AG09309 (cell line): ENCODE measurements at regions not wholly inside any gene's neighbourhood (a gene's known extent, or its start where the extent isn't known, plus 50 kb on each side); places are given as distances from the start of the nearest gene placed in this dataset.

Experiments
- DNase-seq: peaks from one replicate; pipeline ENCODE4 v3.0.0-alpha.2; 2010; ENCODE audit warnings: low read depth
- H3K4me3 ChIP-seq: 2 replicates; pipeline ENCODE4 v1.5.1; 2011; ENCODE audit warnings: mild to moderate bottlenecking, low read depth, low read length, moderate library complexity; ENCODE audit not compliant: control insufficient read depth
- CTCF ChIP-seq: IDR thresholded peaks from 2 replicates; pipeline ENCODE4 v1.5.1; 2011; ENCODE audit warnings: mild to moderate bottlenecking, low read depth, low read length, inconsistent platforms; ENCODE audit not compliant: insufficient read depth, control insufficient read depth; ENCODE audit errors: missing control alignments

GRCh38 chr13:90979059-90979458, 368.4 kb upstream of the MIR17HG start:
- H3K4me3 ChIP-seq = no peak overlapping the region
- DNase-seq = no peak
- no peak for TF ChIP-seq CTCF

- DNase-seq = no peak
- H3K4me3 ChIP-seq = no peak overlapping the region
- no peak for TF ChIP-seq CTCF
Observed at GRCh38 chr13:90984756-90985155, 362.7 kb upstream of the MIR17HG start.

GRCh38 chr13:90995001-90995400, 352.5 kb upstream of the MIR17HG start:
- no peak for TF ChIP-seq CTCF
- no peak overlapping the region for H3K4me3 ChIP-seq
- no peak for DNase-seq

GRCh38 chr13:90995614-90996013, 351.9 kb upstream of the MIR17HG start:
- H3K4me3 ChIP-seq = no peak overlapping the region
- TF ChIP-seq CTCF = no peak
- no peak for DNase-seq

GRCh38 chr13:90997951-90998350, 349.5 kb upstream of the MIR17HG start:
- H3K4me3 ChIP-seq = no peak overlapping the region
- TF ChIP-seq CTCF = no peak
- DNase-seq = no peak

GRCh38 chr13:90999401-90999800, 348.1 kb upstream of the MIR17HG start:
- no peak for DNase-seq
- H3K4me3 ChIP-seq = no peak overlapping the region
- TF ChIP-seq CTCF = no peak

- no peak for DNase-seq
- H3K4me3 ChIP-seq = no peak overlapping the region
- no peak for TF ChIP-seq CTCF
Observed at GRCh38 chr13:91001371-91001770, 346.1 kb upstream of the MIR17HG start.
